ENCODE measurements at regions not wholly inside any gene's neighbourhood (a gene's known extent, or its start where the extent isn't known, plus 50 kb on each side); places are given as distances from the start of the nearest gene placed in this dataset.

DNA sequence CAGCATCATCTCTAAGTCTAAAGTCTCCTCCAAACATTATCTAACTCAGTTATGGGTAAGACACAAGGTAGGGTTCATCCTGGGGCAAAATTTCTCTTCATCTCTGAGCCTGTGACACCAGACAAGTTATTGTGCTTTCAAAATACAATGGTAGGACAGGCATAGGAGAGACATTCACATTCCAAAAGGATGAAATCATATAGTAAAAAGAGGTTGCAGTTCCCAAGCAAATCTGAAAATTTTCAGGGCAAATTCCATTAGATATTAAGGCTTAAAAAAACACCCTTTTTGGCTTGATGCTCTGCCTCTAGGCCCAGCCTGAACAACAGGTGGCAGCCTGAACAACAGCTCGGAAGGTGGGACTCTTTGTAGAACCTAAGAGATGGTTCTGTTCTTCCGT, 448.3 kb upstream of the SLIT2 start:
- Histone ChIP-seq H3K4me3 (no peak overlapping the region), H3K4me1 (peaks cover 2 to 14% (median 3%) of the 10 kb centered on the region in 3 donors), H3K27me3 (no peaks in the 10 kb centered on the region), H3K36me3 (no peaks in the 10 kb centered on the region), H3K27ac (no peak overlapping the region), H3K9me3 (no peaks in the 10 kb centered on the region)
- TF ChIP-seq POLR2A (IDR thresholded peaks at IDR 0.05): no peak
- TF ChIP-seq, protein P1, sequence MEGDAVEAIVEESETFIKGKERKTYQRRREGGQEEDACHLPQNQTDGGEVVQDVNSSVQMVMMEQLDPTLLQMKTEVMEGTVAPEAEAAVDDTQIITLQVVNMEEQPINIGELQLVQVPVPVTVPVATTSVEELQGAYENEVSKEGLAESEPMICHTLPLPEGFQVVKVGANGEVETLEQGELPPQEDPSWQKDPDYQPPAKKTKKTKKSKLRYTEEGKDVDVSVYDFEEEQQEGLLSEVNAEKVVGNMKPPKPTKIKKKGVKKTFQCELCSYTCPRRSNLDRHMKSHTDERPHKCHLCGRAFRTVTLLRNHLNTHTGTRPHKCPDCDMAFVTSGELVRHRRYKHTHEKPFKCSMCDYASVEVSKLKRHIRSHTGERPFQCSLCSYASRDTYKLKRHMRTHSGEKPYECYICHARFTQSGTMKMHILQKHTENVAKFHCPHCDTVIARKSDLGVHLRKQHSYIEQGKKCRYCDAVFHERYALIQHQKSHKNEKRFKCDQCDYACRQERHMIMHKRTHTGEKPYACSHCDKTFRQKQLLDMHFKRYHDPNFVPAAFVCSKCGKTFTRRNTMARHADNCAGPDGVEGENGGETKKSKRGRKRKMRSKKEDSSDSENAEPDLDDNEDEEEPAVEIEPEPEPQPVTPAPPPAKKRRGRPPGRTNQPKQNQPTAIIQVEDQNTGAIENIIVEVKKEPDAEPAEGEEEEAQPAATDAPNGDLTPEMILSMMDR (IDR thresholded peaks at IDR 0.05): no peak
- TF ChIP-seq EP300 (IDR thresholded peaks at IDR 0.05): no peak
- TF ChIP-seq POLR2AphosphoS5 (IDR thresholded peaks at IDR 0.05): no peak
- ATAC-seq: no peak
- 88 to 94% methylated on average over 2 of the region's 2 CpGs for WGBS, 2 donors (ENCODE audit: low coverage in 1 of 2)

DNA sequence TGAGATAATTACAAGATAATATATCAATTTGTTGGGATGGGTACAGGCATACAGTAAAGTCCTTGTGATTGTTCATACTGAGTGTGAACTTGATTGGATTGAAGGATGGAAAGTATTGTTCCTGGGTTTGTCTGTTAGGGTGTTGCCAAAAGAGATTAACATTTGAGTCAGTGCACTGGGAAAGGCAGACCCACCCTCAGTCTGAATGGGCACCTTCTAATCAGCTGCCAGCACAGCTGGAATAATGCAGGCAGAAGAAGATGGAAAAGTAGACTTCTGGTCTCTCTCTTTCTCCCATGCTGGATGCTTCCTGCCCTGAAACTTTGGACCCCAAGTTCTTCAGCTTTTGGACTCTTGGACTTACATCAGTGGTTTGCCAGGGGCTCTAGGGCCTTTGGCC, 457.9 kb upstream of the SLIT2 start:
- no peaks in the 10 kb centered on the region for H3K4me1 ChIP-seq
- TF ChIP-seq, protein P1 (IDR thresholded peaks at IDR 0.05): no peak
- no peak for TF ChIP-seq POLR2A (IDR thresholded peaks at IDR 0.05)
- no peak for TF ChIP-seq EP300 (IDR thresholded peaks at IDR 0.05)
- no peak for TF ChIP-seq POLR2AphosphoS5 (IDR thresholded peaks at IDR 0.05)
- no peak overlapping the region for H3K27ac ChIP-seq
- no peaks in the 10 kb centered on the region for H3K9me3 ChIP-seq
- no peaks in the 10 kb centered on the region for H3K36me3 ChIP-seq
- ATAC-seq: no peak
- H3K4me3 ChIP-seq: no peak overlapping the region
- no peaks in the 10 kb centered on the region for H3K27me3 ChIP-seq

DNA sequence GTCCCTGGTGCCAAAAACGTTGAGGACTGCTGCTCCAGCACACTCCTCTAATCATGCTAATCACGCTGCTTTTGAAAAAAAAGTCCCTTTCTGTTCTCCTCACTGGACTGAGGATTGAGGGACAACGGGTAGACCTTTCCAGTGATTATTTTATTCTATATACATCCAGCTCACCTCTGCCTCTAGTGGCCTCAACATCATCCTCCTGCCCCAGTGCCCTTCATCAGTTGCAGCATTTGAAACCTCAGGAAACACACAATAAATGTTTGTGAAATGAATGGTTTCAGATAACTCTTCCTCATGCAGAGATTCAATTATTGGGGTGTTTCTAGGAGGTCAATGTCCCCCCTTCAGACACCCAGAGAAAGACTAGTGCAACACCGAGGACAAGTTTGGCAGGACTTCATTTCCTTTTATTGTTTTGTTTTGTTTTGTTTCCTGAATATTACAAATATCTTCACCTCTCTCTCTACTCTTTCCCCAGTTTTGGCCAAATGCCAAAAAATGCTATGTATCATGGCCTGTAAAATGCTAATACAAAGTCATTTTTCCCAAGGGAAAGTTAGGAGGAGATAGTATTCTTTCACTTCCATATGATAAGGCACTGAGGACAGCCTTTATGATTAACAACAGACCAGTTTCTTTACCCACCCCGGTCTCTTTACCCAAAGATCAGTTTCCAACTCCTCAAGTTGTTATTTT, 460.1 kb upstream of the SLIT2 start:
- no peaks in the 10 kb centered on the region for H3K27me3 ChIP-seq
- no peak for ATAC-seq
- TF ChIP-seq, protein P1 (IDR thresholded peaks at IDR 0.05): no peak
- TF ChIP-seq POLR2AphosphoS5 (IDR thresholded peaks at IDR 0.05) (no peak), EP300 (IDR thresholded peaks at IDR 0.05) (no peak), POLR2A (IDR thresholded peaks at IDR 0.05) (no peak)
- no peaks in the 10 kb centered on the region for H3K4me1 ChIP-seq
- 56 to 73% methylated on average over 3 to 5 of the region's 5 CpGs for WGBS, 2 donors (ENCODE audit: low coverage in 1 of 2)
- H3K4me3 ChIP-seq: no peak overlapping the region
- H3K9me3 ChIP-seq: no peaks in the 10 kb centered on the region
- no peak overlapping the region for H3K27ac ChIP-seq
- H3K36me3 ChIP-seq: no peaks in the 10 kb centered on the region

DNA sequence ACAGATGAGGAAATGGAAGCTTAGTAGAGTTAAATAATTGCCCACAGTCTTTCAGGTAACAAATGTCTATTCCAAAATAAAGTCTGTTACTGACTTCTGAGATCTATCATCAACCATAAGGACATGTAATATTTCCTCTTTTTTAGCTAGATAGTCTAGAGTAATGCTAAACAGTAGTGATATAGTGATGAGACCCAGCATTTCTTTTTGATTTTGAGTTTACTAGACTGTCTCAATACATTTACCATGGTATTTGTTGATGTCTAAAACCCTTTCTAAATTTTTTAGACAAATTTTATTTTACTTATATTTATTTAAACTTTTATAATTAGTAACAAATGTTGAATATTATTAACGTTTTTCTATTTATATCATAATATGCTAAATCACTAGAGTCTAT, 465.1 kb upstream of the SLIT2 start:
- no peak for ATAC-seq
- no peaks in the 10 kb centered on the region for H3K36me3 ChIP-seq
- TF ChIP-seq EP300 (IDR thresholded peaks at IDR 0.05): no peak
- TF ChIP-seq, protein P1 (IDR thresholded peaks at IDR 0.05): no peak
- TF ChIP-seq POLR2AphosphoS5 (IDR thresholded peaks at IDR 0.05): no peak
- no peak for TF ChIP-seq POLR2A (IDR thresholded peaks at IDR 0.05)
- H3K4me1 ChIP-seq: no peaks in the 10 kb centered on the region
- no peaks in the 10 kb centered on the region for H3K27me3 ChIP-seq
- H3K27ac ChIP-seq: no peak overlapping the region
- H3K4me3 ChIP-seq: no peak overlapping the region
- H3K9me3 ChIP-seq: peaks cover 0 to 13% (median 0%) of the 10 kb centered on the region in 3 donors
- 67 to 69% methylated on average over 1 of the region's 1 CpG for WGBS, 2 donors (ENCODE audit: low coverage in 1 of 2)

DNA sequence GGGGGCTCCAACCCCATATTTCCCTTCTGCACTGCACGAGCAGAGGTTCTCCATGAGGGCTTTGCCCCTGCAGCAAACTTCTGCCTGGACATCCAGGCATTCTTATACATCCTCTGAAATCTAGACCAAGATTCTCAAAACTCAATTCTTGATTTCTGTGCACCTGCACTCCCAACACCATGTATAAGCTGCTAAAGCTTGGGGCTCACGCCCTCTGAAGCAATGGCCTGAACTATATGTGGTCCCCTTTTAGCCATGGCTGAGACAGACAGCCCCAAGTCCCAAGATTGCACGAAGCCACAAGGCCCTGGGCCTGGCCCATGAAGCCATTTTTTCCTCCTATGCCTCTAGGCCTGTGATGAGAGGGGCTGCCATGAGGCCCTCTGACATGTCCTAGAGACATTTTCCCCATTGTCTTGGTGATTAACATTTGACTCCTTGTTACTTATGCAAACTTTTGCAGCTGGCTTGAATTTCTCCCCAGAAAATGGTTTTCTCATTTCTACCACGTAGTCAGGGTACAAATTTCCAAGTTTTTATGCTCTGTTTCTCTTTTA, 468.0 kb upstream of the SLIT2 start:
- WGBS, 2 donors (ENCODE audit: low coverage in 1 of 2): 74 to 86% methylated on average over 2 of the region's 4 CpGs
- TF ChIP-seq, protein P1 (IDR thresholded peaks at IDR 0.05): no peak
- TF ChIP-seq POLR2AphosphoS5 (IDR thresholded peaks at IDR 0.05) (no peak), EP300 (IDR thresholded peaks at IDR 0.05) (no peak), POLR2A (IDR thresholded peaks at IDR 0.05) (no peak)
- no peak for ATAC-seq

More for the DNA sequence above, 468.0 kb upstream of the SLIT2 start:
- H3K4me1 ChIP-seq: no peaks in the 10 kb centered on the region
- H3K36me3 ChIP-seq: no peaks in the 10 kb centered on the region
- no peak overlapping the region for H3K27ac ChIP-seq
- peaks cover 0 to 13% (median 0%) of the 10 kb centered on the region in 3 donors for H3K9me3 ChIP-seq
- H3K4me3 ChIP-seq: no peak overlapping the region
- H3K27me3 ChIP-seq: no peaks in the 10 kb centered on the region
